SK-N-SH treated with all-trans-retinoic acid at 6 μM for 48 hours (cell line): ENCODE measurements at regions not wholly inside any gene's neighbourhood (a gene's known extent, or its start where the extent isn't known, plus 50 kb on each side); places are given as distances from the start of the nearest gene placed in this dataset.

Source experiments
- ATAC-seq: fragments of 200-7000 bp; cut with Tn5 transposase; 3 replicates; pipeline ENCODE4 v1.9.1; 2020; ENCODE audit warnings: mild to moderate bottlenecking, moderate library complexity
- ARNTL ChIP-seq: fragments of 450-650 bp; formaldehyde crosslinking; IDR thresholded peaks from 2 replicates; pipeline ENCODE4 v1.5.0; 2020; ENCODE audit warnings: low read depth, mild to moderate bottlenecking, moderate library complexity, borderline replicate concordance
- BACH2 ChIP-seq: fragments of 250-450 bp; sonication (Bioruptor Pico); IDR thresholded peaks from 2 replicates; pipeline ENCODE4 v1.9.0; 2021; ENCODE audit warnings: mild to moderate bottlenecking, borderline replicate concordance
- GLIS3 ChIP-seq: fragments of 250-450 bp; sonication (Bioruptor Pico); IDR thresholded peaks from 2 replicates; pipeline ENCODE4 v1.5.0; 2020; ENCODE audit warnings: mild to moderate bottlenecking, moderate library complexity
- ISL1 ChIP-seq: fragments of 250-450 bp; sonication (Bioruptor Pico); IDR thresholded peaks from 2 replicates; pipeline ENCODE4 v2.1.2; 2022; ENCODE audit warnings: mild to moderate bottlenecking, moderate library complexity
- OSR1 ChIP-seq: fragments of 250-450 bp; sonication (Bioruptor Pico); IDR thresholded peaks from 2 replicates; pipeline ENCODE4 v1.8.0; 2022; ENCODE audit warnings: moderate library complexity, mild to moderate bottlenecking, inconsistent platforms
- PPARA ChIP-seq: fragments of 250-450 bp; sonication (Bioruptor Pico); IDR thresholded peaks from 2 replicates; pipeline ENCODE4 v1.5.0; 2020; ENCODE audit warnings: mild to moderate bottlenecking, borderline replicate concordance
- RARB ChIP-seq: fragments of 250-450 bp; sonication (Bioruptor Pico); IDR thresholded peaks from 2 replicates; pipeline ENCODE4 v1.8.0; 2021; ENCODE audit warnings: mild to moderate bottlenecking, moderate library complexity
- SNAI2 ChIP-seq: fragments of 250-450 bp; sonication (Bioruptor Pico); IDR thresholded peaks from 2 replicates; pipeline ENCODE4 v1.5.0; 2020; ENCODE audit warnings: mild to moderate bottlenecking, moderate library complexity
- TCF4 ChIP-seq: fragments of 250-450 bp; sonication (Bioruptor Pico); IDR thresholded peaks from 2 replicates; pipeline ENCODE4 v1.8.0; 2021; ENCODE audit warnings: mild to moderate bottlenecking, moderate library complexity, borderline replicate concordance
- TOX ChIP-seq: fragments of 250-450 bp; sonication (Bioruptor Pico); IDR thresholded peaks from 2 replicates; pipeline ENCODE4 v1.8.0; 2021; ENCODE audit warnings: mild to moderate bottlenecking, moderate library complexity, borderline replicate concordance
- ZC3H10 ChIP-seq: fragments of 250-450 bp; sonication (Bioruptor Pico); IDR thresholded peaks from 2 replicates; pipeline ENCODE4 v1.5.1; 2021; ENCODE audit warnings: mild to moderate bottlenecking, moderate library complexity
- ZFP30 ChIP-seq: fragments of 450-650 bp; formaldehyde crosslinking; IDR thresholded peaks from 2 replicates; pipeline ENCODE4 v1.5.0; 2022; ENCODE audit warnings: mild to moderate bottlenecking, moderate library complexity
- ZNF565 ChIP-seq: fragments of 450-650 bp; formaldehyde crosslinking; conservative IDR thresholded peaks from 2 replicates; pipeline ENCODE4 v1.5.0; 2020; ENCODE audit warnings: low read depth, mild to moderate bottlenecking, moderate library complexity
- ZNF70 ChIP-seq: fragments of 450-650 bp; formaldehyde crosslinking; IDR thresholded peaks from 2 replicates; pipeline ENCODE4 v1.5.0; 2020; ENCODE audit warnings: mild to moderate bottlenecking, moderate library complexity
- ZNF8 ChIP-seq: fragments of 450-650 bp; formaldehyde crosslinking; IDR thresholded peaks from 2 replicates; pipeline ENCODE4 v1.5.0; 2020; ENCODE audit warnings: mild to moderate bottlenecking, moderate library complexity
- TF ChIP-seq, protein P1 (sequence below): fragments of 250-450 bp; sonication (Bioruptor Pico); IDR thresholded peaks from 2 replicates; pipeline ENCODE4 v1.8.0; 2020; ENCODE audit warnings: mild to moderate bottlenecking, moderate library complexity, borderline replicate concordance
- TF ChIP-seq, protein P2 (sequence below): fragments of 250-450 bp; sonication (Bioruptor Pico); IDR thresholded peaks from 2 replicates; pipeline ENCODE4 v1.5.1; 2021; ENCODE audit warnings: mild to moderate bottlenecking, moderate library complexity
- TF ChIP-seq, protein P3 (sequence below): fragments of 250-450 bp; sonication (Bioruptor Pico); IDR thresholded peaks from 2 replicates; pipeline ENCODE4 v1.5.1; 2020; ENCODE audit warnings: low read depth, mild to moderate bottlenecking, moderate library complexity
- TF ChIP-seq, protein P4 (sequence below): fragments of 250-450 bp; sonication (Bioruptor Pico); IDR thresholded peaks from 2 replicates; pipeline ENCODE4 v1.8.0; 2021; ENCODE audit warnings: low read depth, mild to moderate bottlenecking, moderate library complexity, borderline replicate concordance

DNA sequence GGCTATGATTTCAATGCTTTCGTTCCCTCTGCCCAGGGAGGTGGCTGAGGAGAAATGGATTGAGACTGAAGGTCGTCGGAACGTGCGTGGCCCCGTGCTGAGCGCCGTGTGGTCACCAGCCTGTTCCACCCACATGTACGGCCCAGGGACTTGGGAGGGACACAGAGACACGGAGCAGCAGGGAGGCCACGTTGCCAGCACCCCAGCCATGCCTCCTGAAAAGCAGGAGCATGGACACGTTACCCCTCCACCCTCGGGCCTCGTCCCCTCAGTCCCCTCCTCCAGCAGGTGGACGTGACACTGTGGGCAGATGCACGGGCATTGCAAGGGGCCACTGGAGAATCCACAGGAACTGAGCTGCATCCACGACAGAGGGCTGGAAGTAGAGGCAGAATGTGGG, 133.1 kb upstream of the CST7 start:
- no peak for ATAC-seq
- TF ChIP-seq ZNF70 (CRISPR knock-in tag) = no peak
- no peak for TF ChIP-seq SNAI2 (CRISPR knock-in tag)
- TF ChIP-seq ARNTL = no peak

DNA sequence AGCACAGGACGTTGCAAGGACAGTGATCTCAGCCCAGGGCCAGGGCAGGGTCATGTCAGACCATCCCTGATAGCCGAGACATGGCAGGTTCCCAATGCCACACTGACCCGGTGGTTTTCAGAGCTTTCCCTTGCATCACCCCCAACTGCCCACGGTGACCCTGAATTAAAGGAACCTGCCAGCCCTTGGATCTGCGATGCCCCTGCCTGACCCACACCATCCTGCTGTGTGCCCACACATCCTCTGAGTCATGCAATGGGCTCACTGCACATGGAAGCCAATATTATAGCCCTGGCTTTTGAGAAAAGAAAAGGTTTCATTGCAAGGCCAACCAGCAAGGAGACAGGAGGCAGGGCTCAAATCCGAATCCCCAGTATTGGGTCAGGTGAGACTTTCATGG, 132.6 kb upstream of the CST7 start:
- TF ChIP-seq BACH2 (CRISPR knock-in tag) = no peak
- TF ChIP-seq, protein P1, sequence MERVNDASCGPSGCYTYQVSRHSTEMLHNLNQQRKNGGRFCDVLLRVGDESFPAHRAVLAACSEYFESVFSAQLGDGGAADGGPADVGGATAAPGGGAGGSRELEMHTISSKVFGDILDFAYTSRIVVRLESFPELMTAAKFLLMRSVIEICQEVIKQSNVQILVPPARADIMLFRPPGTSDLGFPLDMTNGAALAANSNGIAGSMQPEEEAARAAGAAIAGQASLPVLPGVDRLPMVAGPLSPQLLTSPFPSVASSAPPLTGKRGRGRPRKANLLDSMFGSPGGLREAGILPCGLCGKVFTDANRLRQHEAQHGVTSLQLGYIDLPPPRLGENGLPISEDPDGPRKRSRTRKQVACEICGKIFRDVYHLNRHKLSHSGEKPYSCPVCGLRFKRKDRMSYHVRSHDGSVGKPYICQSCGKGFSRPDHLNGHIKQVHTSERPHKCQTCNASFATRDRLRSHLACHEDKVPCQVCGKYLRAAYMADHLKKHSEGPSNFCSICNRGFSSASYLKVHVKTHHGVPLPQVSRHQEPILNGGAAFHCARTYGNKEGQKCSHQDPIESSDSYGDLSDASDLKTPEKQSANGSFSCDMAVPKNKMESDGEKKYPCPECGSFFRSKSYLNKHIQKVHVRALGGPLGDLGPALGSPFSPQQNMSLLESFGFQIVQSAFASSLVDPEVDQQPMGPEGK (CRISPR knock-in tag) = no peak
- no peak for TF ChIP-seq TOX
- TF ChIP-seq ZNF8 (CRISPR knock-in tag) = no peak
- TF ChIP-seq ISL1 = no peak
- TF ChIP-seq ZFP30 (CRISPR knock-in tag) = no peak
- TF ChIP-seq RARB (CRISPR knock-in tag) = no peak
- no peak for TF ChIP-seq ZC3H10
- TF ChIP-seq ZNF565 (CRISPR knock-in tag) = no peak
- TF ChIP-seq, protein P2, sequence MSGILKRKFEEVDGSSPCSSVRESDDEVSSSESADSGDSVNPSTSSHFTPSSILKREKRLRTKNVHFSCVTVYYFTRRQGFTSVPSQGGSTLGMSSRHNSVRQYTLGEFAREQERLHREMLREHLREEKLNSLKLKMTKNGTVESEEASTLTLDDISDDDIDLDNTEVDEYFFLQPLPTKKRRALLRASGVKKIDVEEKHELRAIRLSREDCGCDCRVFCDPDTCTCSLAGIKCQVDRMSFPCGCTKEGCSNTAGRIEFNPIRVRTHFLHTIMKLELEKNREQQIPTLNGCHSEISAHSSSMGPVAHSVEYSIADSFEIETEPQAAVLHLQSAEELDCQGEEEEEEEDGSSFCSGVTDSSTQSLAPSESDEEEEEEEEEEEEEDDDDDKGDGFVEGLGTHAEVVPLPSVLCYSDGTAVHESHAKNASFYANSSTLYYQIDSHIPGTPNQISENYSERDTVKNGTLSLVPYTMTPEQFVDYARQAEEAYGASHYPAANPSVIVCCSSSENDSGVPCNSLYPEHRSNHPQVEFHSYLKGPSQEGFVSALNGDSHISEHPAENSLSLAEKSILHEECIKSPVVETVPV (CRISPR knock-in tag) = no peak
- TF ChIP-seq, protein P3, sequence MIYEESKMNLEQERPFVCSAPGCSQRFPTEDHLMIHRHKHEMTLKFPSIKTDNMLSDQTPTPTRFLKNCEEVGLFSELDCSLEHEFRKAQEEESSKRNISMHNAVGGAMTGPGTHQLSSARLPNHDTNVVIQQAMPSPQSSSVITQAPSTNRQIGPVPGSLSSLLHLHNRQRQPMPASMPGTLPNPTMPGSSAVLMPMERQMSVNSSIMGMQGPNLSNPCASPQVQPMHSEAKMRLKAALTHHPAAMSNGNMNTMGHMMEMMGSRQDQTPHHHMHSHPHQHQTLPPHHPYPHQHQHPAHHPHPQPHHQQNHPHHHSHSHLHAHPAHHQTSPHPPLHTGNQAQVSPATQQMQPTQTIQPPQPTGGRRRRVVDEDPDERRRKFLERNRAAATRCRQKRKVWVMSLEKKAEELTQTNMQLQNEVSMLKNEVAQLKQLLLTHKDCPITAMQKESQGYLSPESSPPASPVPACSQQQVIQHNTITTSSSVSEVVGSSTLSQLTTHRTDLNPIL = no peak
- no peak for TF ChIP-seq TCF4 (CRISPR knock-in tag)
- no peak for TF ChIP-seq ZNF70 (CRISPR knock-in tag)
- no peak for TF ChIP-seq OSR1
- no peak for TF ChIP-seq GLIS3 (CRISPR knock-in tag)
- no peak for TF ChIP-seq ARNTL
- no peak for TF ChIP-seq PPARA (CRISPR knock-in tag)
- TF ChIP-seq, all 23 proteins: peak for 0

DNA sequence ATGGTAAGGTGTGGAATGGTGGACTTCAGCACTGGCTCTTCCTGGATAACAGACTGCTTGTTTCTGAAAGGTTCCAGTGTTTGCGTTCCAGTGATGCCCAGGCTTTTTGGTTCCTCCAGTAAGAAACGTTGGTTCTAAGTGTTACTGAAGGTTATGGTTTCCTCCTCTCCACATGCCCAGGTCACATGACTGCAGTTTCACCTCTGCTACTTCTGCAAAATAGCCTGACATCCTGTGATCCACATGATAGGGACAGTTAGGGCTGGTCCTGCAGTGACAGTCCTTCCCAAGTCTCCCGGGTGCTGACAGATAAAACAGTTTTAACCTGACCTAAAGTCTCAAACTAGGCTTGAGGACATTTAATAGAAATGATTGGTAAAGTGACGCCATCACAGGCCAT, 132.2 kb upstream of the CST7 start:
- no peak for TF ChIP-seq ZFP30 (CRISPR knock-in tag)
- no peak for TF ChIP-seq RARB (CRISPR knock-in tag)
- no peak for TF ChIP-seq ZNF565 (CRISPR knock-in tag)
- TF ChIP-seq ZNF8 (CRISPR knock-in tag) = no peak
- no peak for TF ChIP-seq TOX
- no peak for TF ChIP-seq ARNTL
- TF ChIP-seq BACH2 (CRISPR knock-in tag) = no peak
- ATAC-seq = no peak

More for the DNA sequence above, 132.6 kb upstream of the CST7 start:
- no peak for ATAC-seq

DNA sequence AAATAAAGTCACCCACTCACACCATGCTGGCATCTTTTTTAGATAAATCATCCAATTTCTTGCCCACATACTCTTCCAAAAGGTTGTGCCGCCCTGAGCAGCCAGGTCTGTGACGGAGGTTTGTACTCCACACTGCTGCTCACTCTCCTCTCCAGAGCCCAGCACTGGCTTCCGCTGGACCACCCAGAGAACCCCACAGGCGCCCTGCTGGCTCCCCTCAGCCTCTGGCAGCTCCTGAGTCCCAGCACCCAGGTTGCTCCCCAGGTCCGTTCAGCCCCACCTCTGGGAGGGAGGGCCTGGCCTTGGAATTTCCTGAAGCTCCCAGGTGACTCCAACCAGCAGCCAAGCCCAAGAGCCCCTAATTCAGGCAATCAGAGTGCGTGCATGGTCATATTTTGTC, 131.7 kb upstream of the CST7 start:
- TF ChIP-seq TCF4 (CRISPR knock-in tag) = no peak
- TF ChIP-seq, protein P3 = no peak
- TF ChIP-seq, protein P2 (CRISPR knock-in tag) = no peak
- TF ChIP-seq, protein P4, sequence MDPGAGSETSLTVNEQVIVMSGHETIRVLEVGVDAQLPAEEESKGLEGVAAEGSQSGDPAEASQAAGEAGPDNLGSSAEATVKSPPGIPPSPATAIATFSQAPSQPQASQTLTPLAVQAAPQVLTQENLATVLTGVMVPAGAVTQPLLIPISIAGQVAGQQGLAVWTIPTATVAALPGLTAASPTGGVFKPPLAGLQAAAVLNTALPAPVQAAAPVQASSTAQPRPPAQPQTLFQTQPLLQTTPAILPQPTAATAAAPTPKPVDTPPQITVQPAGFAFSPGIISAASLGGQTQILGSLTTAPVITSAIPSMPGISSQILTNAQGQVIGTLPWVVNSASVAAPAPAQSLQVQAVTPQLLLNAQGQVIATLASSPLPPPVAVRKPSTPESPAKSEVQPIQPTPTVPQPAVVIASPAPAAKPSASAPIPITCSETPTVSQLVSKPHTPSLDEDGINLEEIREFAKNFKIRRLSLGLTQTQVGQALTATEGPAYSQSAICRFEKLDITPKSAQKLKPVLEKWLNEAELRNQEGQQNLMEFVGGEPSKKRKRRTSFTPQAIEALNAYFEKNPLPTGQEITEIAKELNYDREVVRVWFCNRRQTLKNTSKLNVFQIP (CRISPR knock-in tag) = no peak
- no peak for TF ChIP-seq SNAI2 (CRISPR knock-in tag)
- no peak for TF ChIP-seq RARB (CRISPR knock-in tag)
- no peak for TF ChIP-seq OSR1
- TF ChIP-seq ZNF8 (CRISPR knock-in tag) = no peak
- TF ChIP-seq ZC3H10 = no peak
- no peak for ATAC-seq
